Fibroblast of mammary gland (primary cell): ENCODE measurements at regions not wholly inside any gene's neighbourhood (a gene's known extent, or its start where the extent isn't known, plus 50 kb on each side); places are given as distances from the start of the nearest gene placed in this dataset.

Experiments
- DNase-seq: peaks from one replicate; pipeline ENCODE4 v3.0.0-alpha.2; 2010; ENCODE audit warnings: low read depth
- H3K4me3 ChIP-seq: 2 replicates; pipeline ENCODE4 v1.5.1; 2011; ENCODE audit warnings: low read depth, mild to moderate bottlenecking, low read length, moderate library complexity; ENCODE audit not compliant: control insufficient read depth
- CTCF ChIP-seq: conservative IDR thresholded peaks from 2 replicates; pipeline ENCODE4 v1.5.1; 2011; ENCODE audit warnings: low read depth, low read length, inconsistent platforms; ENCODE audit not compliant: control insufficient read depth, insufficient read depth

GRCh38 chr13:70864731-70865130, 756.5 kb upstream of the KLHL1 start:
- H3K4me3 ChIP-seq = no peak overlapping the region
- no peak for TF ChIP-seq CTCF
- DNase-seq = no peak

- DNase-seq = no peak
- no peak overlapping the region for H3K4me3 ChIP-seq
- TF ChIP-seq CTCF = no peak
These were observed 748.5 kb upstream of the KLHL1 start for GRCh38 chr13:70856711-70857110.

- H3K4me3 ChIP-seq = no peak overlapping the region
- TF ChIP-seq CTCF = no peak
These were observed 747.8 kb upstream of the KLHL1 start for GRCh38 chr13:70856025-70856424.

GRCh38 chr13:70849222-70849621, 741.0 kb upstream of the KLHL1 start:
- no peak for DNase-seq
- no peak overlapping the region for H3K4me3 ChIP-seq
- no peak for TF ChIP-seq CTCF

More at GRCh38 chr13:70856025-70856424, 747.8 kb upstream of the KLHL1 start:
- DNase-seq = no peak

- no peak for DNase-seq
- no peak for TF ChIP-seq CTCF
- no peak overlapping the region for H3K4me3 ChIP-seq
These were observed 736.3 kb upstream of the KLHL1 start for GRCh38 chr13:70844391-70845108.

- no peak for TF ChIP-seq CTCF
- DNase-seq = no peak
- no peak overlapping the region for H3K4me3 ChIP-seq
These were observed 733.9 kb upstream of the KLHL1 start for GRCh38 chr13:70842062-70842644.
